Myocyte (in vitro differentiated cells): ENCODE measurements at regions not wholly inside any gene's neighbourhood (a gene's known extent, or its start where the extent isn't known, plus 50 kb on each side); places are given as distances from the start of the nearest gene placed in this dataset.
A peak's percentile ranks its signal among the peaks of the same experiment; 100 is the strongest.
"Not testable (repeated sequence)": the region's sequence is repeated elsewhere in the genome, so short reads cannot be mapped to it uniquely, and the experiment has no call there.

Experiments used
- DNase-seq: peaks from one replicate; pipeline ENCODE4 v3.0.0-alpha.2; 2012; ENCODE audit warnings: low read depth

DNA sequence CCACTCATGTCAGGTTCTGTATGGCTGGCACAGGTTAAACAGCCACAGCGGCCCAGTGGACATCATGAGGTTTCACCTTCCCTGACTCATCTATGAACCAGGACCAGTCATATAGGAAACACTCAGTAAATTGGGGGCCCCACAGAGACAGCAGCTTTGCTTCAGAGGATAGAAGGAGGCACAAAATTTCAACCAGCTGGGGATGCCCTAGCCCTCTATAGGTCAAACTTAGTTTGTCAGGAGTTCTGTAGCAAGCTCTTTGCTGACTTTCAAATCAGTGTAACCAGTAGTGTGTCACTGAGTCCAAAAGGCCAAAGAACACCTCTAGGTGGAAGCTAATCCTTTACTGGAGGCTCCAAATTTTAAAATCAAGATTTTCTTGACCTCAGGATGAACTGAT lies 4157.8 kb upstream of the TPTE start:
- not testable (repeated sequence) for DNase-seq

DNA sequence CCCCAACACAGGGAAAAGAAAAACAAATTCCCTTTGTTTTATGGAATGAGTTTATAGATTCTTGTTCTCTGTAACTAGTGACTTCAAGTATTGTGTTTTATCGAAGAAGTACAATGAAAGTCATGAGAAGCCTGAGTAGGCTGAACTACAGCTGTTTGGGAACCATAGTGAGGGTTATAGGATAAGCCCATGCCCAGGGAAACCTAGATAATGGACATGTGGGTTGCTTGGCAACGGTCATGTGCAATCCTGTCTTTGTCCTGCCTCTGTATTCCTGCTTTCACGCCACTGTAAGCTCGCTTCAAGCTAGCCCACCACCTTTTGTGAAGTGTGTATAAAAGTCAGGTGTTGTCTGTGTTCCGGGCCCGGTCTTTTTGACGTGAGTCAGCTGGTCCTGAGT lies 4152.6 kb upstream of the TPTE start:
- DNase-seq: peak; percentile 55

DNA sequence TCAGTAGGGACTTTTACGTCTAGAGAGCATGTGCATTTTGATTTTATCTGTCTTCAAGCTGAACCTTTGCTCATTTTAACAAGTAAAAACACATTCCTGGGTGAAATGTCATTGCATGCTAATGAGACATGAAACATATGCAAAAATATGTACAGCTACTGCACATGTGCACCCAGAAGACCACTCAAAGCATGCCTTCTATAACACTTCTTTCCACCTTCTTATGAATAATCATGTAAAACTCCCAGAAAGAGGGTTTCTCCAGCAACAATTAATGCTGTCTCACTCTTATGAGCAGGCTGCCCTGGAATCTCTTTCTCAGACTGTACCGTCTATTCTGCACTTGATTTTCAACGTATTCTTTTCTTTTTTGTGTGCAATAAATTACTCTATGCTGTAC lies 4148.1 kb upstream of the TPTE start:
- DNase-seq: not testable (repeated sequence)

DNA sequence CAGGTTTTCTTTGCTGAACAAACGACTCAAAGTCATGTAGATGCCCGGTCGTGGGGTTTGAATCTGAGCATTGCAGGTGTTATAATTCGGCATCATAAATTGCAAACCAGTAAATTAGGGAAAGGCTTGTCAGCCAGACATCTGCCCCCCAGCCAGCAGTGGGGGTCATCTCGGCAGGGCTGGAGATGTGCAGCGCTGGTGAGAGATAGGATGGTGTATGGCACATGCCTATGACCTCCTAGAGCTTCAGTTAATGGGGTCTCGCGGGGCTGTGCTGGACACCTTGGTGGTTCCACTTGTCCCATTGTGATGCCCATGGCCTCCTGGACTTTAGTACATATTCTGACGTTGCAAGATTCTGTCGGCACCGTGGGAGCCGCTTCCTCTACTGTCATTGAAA lies 4147.2 kb upstream of the TPTE start:
- DNase-seq: not testable (repeated sequence)

DNA sequence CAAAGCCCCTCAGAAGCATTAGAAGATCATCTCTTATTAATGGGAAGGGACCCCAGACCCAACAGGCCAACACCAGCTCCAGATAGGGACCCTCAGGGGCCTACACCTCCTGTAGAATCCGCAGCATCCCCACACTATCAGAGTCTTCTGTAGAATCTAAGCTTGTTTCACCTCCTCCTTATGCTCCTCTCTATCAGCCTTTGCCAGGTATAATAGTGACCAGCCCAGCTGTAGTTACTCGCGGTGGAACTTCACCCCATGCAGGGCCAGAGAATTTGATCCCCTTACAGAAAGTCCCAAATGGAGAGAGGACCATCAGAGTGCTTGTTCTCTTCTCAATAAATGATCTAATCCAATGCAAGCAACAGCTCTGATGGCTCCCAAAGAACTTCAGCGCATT lies 4146.5 kb upstream of the TPTE start:
- DNase-seq: not testable (repeated sequence)

DNA sequence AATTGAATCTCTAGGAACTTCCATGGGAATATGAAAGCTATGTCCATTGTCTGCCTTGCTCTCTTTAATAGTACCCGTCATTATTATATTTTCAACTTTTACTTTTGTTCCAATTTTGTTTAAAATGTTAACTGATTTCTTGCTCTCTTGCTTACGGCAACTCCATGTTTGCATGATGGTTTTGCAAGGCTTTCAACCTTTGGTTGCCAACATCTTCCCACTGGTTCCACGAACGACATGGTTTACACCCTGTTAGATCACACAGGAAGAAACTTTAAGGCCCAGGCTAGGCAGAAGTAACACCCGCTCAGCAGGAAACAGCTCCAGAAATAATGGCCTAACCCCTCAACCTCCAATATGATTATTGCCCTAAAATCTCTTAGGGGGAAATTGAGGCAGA lies 4145.6 kb upstream of the TPTE start:
- not testable (repeated sequence) for DNase-seq

DNA sequence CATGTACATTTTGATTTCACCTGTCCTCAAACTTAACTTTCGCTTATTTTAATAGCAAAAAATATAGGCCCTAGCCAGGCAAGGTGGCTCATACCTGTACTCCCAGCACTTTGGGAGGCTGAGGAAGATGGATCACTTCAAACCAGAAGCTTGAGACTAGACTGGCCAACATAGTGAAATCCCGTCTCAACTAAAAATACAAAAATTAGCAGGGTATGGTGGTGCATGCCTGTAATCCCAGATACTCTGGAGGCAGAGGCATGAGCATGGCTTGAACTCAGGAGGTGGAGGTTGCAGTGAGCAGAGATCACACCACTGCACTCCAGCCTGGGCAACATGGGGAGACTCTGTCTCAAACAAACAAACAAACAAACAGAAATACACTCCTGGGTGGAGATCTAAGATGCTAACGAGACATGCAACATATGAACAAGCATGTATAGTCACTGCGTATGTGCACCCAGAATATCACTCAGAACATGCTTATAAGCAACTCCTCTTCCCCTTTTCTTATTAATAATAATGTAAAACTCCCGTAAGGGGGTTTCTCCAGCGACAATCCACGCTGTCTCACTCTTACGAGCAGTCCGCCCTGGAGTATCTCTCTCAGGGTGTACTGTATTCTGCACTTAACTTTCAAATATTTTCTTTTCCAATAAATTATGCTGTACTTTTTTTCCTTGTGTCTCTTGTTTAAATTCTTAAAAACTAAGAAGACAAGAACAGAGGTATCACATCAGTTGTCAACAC lies 4144.9 kb upstream of the TPTE start:
- DNase-seq: not testable (repeated sequence)
